CD4-positive, alpha-beta T cell (primary cell): ENCODE measurements at regions not wholly inside any gene's neighbourhood (a gene's known extent, or its start where the extent isn't known, plus 50 kb on each side); places are given as distances from the start of the nearest gene placed in this dataset.

Source experiments
- ATAC-seq: fragments of 200-7000 bp; cut with Tn5 transposase; one replicate; pipeline ENCODE4 v1.10.0; 2022; ENCODE audit warnings: mild to moderate bottlenecking; ENCODE audit not compliant: poor library complexity
- CTCF ChIA-PET: fragments of 350-600 bp; sonication (Branson Sonifier 250); formaldehyde crosslinking; loops from one replicate; lab custom pipeline; 2021; ENCODE audit warnings: antibody characterized with exemption, inconsistent platforms; lab: Charles Lee
- POLR2A ChIA-PET: fragments of 350-600 bp; sonication (Branson Sonifier 250); formaldehyde crosslinking; loops from one replicate; lab custom pipeline; 2021; ENCODE audit warnings: antibody characterized with exemption, inconsistent platforms; lab: Charles Lee
- DNase-seq, 14 experiments: peaks; one replicate each; pipeline ENCODE4 v3.0.0-alpha.2; 2013 to 2020; ENCODE audit warnings: mixed read lengths in 2 of 14
- H3K27ac ChIP-seq, 2 donors: one replicate each; pipeline versions ENCODE4 v1.5.1 to v1.7.0; 2013; ENCODE audit warnings: low read length in 2 of 2, low read depth in 1 of 2, mild to moderate bottlenecking in 1 of 2
- H3K27me3 ChIP-seq, 2 experiments: 1 replicate in 1 of 2; 2 replicates in 1 of 2; pipeline versions ENCODE4 v1.6.1 to v1.7.0; 2013; ENCODE audit warnings: low read length in 2 of 2, control low read depth in 1 of 2, mild to moderate bottlenecking in 1 of 2, moderate library complexity in 1 of 2; ENCODE audit not compliant: insufficient read depth in 2 of 2, control insufficient read depth in 1 of 2
- H3K36me3 ChIP-seq: one replicate; pipeline ENCODE4 v1.6.1; 2013; ENCODE audit warnings: low read length, control low read depth; ENCODE audit not compliant: insufficient read depth
- H3K4me1 ChIP-seq: one replicate; pipeline ENCODE4 v1.6.1; 2013; ENCODE audit warnings: low read length, control low read depth; ENCODE audit not compliant: insufficient read depth
- H3K4me3 ChIP-seq: one replicate; pipeline ENCODE4 v1.5.1; 2013; ENCODE audit warnings: mild to moderate bottlenecking, low read length, moderate library complexity
- H3K9me3 ChIP-seq, 2 experiments: 1 replicate in 1 of 2; 2 replicates in 1 of 2; pipeline versions ENCODE4 v1.6.1 to v1.7.0; 2013; ENCODE audit warnings: low read length in 2 of 2, mild to moderate bottlenecking in 2 of 2, control low read depth in 1 of 2, moderate library complexity in 1 of 2; ENCODE audit not compliant: control insufficient read depth in 1 of 2, insufficient read depth in 1 of 2
- H3K27ac Mint-ChIP-seq: one replicate; pipeline ENCODE4 v1.8.0; 2020; ENCODE audit warnings: mixed read lengths
- H3K27me3 Mint-ChIP-seq: one replicate; pipeline ENCODE4 v1.8.0; 2021; ENCODE audit warnings: mixed read lengths
- H3K36me3 Mint-ChIP-seq: one replicate; pipeline ENCODE4 v1.8.0; 2021; ENCODE audit warnings: low read depth, mixed read lengths
- H3K4me1 Mint-ChIP-seq: one replicate; pipeline ENCODE4 v1.8.0; 2021; ENCODE audit warnings: low read depth, mixed read lengths
- H3K4me3 Mint-ChIP-seq: one replicate; pipeline ENCODE4 v1.8.0; 2020; ENCODE audit warnings: mild to moderate bottlenecking, mixed read lengths
- H3K9me3 Mint-ChIP-seq: one replicate; pipeline ENCODE4 v1.8.0; 2020; ENCODE audit warnings: mixed read lengths
- intact Hi-C, 2 experiments: fragments of 100-400 bp; cut with DNase I in 1 of 2; cut with micrococcal nuclease in 1 of 2; formaldehyde crosslinking; loops; one replicate each; pipeline versions ENCODE4 v1.15.1 to v1.9.0; 2023 to 2025; cut with DNase I, micrococcal nuclease
- TF ChIP-seq, protein P1 (sequence below): fragments of 200-600 bp; IDR thresholded peaks from one replicate; pipeline ENCODE4 v1.8.0; 2022; ENCODE audit warnings: antibody characterized with exemption, mild to moderate bottlenecking

DNA sequence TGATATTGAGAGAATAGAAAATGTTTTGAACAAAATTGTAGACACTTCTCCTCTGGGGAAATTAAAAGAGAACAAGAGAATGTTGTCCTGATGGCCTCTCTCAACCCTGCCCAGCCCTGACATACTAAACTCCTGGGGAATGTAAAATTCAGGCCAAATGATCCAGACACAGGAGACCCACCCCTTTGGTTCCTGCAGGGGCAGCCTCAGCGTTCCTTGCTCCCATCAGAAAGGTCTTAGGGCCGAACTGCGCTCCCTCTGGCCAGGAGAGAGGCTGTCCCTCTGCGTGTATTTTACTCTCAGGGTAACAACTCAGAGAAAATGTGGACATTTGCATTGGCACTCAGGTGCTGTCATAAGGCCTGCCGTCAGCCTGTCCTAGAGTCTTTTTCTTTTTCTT is 616.3 kb upstream of the KLF4 start:
- ChIA-PET CTCF (no interaction called here), POLR2A (no interaction called here)
- Mint-ChIP-seq H3K4me3 (no peak overlapping the region), H3K4me1 (no peaks in the 10 kb centered on the region), H3K9me3 (peaks cover 4% of the 10 kb centered on the region), H3K27ac (no peak overlapping the region), H3K36me3 (no peaks in the 10 kb centered on the region), H3K27me3 (no peaks in the 10 kb centered on the region)
- Histone ChIP-seq H3K4me3 (no peak overlapping the region), H3K4me1 (no peaks in the 10 kb centered on the region), H3K9me3 (no peaks in the 10 kb centered on the region), H3K27ac (no peak overlapping the region), H3K36me3 (no peaks in the 10 kb centered on the region), H3K27me3 (no peaks in the 10 kb centered on the region)
- no peak for DNase-seq
- TF ChIP-seq, protein P1, sequence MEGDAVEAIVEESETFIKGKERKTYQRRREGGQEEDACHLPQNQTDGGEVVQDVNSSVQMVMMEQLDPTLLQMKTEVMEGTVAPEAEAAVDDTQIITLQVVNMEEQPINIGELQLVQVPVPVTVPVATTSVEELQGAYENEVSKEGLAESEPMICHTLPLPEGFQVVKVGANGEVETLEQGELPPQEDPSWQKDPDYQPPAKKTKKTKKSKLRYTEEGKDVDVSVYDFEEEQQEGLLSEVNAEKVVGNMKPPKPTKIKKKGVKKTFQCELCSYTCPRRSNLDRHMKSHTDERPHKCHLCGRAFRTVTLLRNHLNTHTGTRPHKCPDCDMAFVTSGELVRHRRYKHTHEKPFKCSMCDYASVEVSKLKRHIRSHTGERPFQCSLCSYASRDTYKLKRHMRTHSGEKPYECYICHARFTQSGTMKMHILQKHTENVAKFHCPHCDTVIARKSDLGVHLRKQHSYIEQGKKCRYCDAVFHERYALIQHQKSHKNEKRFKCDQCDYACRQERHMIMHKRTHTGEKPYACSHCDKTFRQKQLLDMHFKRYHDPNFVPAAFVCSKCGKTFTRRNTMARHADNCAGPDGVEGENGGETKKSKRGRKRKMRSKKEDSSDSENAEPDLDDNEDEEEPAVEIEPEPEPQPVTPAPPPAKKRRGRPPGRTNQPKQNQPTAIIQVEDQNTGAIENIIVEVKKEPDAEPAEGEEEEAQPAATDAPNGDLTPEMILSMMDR = no peak
- intact Hi-C loops = no loop called here
- ATAC-seq = no peak

DNA sequence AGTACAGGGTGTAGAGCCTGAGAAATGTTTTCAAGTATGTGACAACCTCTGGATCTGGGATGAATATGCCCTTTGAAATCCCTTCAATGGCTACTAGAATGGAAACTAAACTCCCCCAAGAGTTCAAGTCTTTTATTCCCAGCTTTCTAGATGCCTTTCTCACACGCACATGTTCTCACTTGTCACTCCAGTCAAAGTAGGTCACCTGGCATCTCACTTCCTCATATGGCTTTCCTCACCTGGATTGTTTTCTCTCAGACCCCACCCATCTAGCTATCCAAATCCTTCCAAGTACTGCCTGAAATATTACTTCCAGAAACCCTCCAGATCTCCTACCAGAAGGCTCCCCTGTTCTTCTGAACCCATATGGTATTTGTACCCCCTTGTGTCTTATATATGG is 615.4 kb upstream of the KLF4 start:
- no peaks in the 10 kb centered on the region for H3K36me3 ChIP-seq
- POLR2A ChIA-PET = no interaction called here
- no peaks in the 10 kb centered on the region for H3K9me3 ChIP-seq
- CTCF ChIA-PET = no interaction called here
- Mint-ChIP-seq H3K36me3 (no peaks in the 10 kb centered on the region), H3K27me3 (no peaks in the 10 kb centered on the region), H3K27ac (no peak overlapping the region), H3K4me3 (no peak overlapping the region), H3K9me3 (peaks cover 4% of the 10 kb centered on the region), H3K4me1 (no peaks in the 10 kb centered on the region)
- H3K27me3 ChIP-seq = no peaks in the 10 kb centered on the region
- ATAC-seq = no peak
- DNase-seq = no peak
- TF ChIP-seq, protein P1 = no peak
- no peak overlapping the region for H3K4me3 ChIP-seq
- H3K4me1 ChIP-seq = no peaks in the 10 kb centered on the region
- intact Hi-C loops = no loop called here
- no peak overlapping the region for H3K27ac ChIP-seq

DNA sequence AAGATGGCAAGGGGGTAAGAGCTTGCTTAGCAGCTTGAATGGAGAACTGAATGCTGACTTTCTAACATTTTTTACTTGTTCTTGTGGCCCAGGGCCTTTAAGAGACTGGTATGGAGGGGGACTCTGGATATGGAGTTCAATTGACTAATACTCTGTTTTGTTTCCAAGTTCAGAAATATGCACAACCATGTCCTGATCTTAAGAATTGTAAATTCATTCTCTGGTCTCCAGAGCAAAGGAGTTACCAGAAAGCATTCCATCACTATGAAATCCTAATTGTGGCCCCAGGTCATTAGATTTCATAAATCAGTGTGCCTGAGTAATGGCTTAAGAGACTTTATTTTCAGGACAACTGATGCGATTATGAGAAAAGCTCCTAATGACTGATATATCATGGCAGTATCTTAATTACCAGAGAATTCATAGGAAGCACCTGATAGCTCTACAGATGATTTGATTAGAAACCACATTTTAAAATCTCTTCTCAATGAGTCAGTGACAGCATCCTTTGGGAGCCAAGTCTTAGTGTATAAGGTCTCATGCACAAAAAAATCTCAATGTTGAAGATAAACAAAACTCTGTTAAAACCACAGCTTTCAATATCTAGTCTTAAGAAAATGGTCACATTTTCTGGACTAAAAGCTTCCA is 613.6 kb upstream of the KLF4 start:
- peaks cover 4% of the 10 kb centered on the region for H3K9me3 Mint-ChIP-seq
- H3K9me3 ChIP-seq = no peaks in the 10 kb centered on the region
- ChIA-PET CTCF (no interaction called here), POLR2A (no interaction called here)
- no peaks in the 10 kb centered on the region for H3K36me3 Mint-ChIP-seq
- no peaks in the 10 kb centered on the region for H3K27me3 ChIP-seq
- H3K27ac ChIP-seq = no peak overlapping the region
- TF ChIP-seq, protein P1 = no peak
- no peak for DNase-seq
- no peak overlapping the region for H3K4me3 ChIP-seq
- H3K27me3 Mint-ChIP-seq = no peaks in the 10 kb centered on the region
- H3K36me3 ChIP-seq = no peaks in the 10 kb centered on the region
- intact Hi-C loops = no loop called here
- H3K4me1 ChIP-seq = no peaks in the 10 kb centered on the region
- ATAC-seq = no peak
- no peaks in the 10 kb centered on the region for H3K4me1 Mint-ChIP-seq
- H3K4me3 Mint-ChIP-seq = no peak overlapping the region
- H3K27ac Mint-ChIP-seq = no peak overlapping the region
